B cell (primary cell): ENCODE measurements at regions not wholly inside any gene's neighbourhood (a gene's known extent, or its start where the extent isn't known, plus 50 kb on each side); places are given as distances from the start of the nearest gene placed in this dataset.

ENCODE experiments used
- ATAC-seq: fragments of 200-7000 bp; cut with Tn5 transposase; one replicate; pipeline ENCODE4 v1.10.0; 2021; ENCODE audit warnings: low read depth, mild to moderate bottlenecking, moderate number of reproducible peaks, moderate library complexity
- CTCF ChIA-PET: fragments of 350-600 bp; sonication (Branson Sonifier 250); formaldehyde crosslinking; loops from one replicate; lab custom pipeline; 2021; ENCODE audit warnings: antibody characterized with exemption, inconsistent platforms; lab: Charles Lee
- POLR2A ChIA-PET: fragments of 350-600 bp; sonication (Branson Sonifier 250); formaldehyde crosslinking; loops from one replicate; lab custom pipeline; 2021; ENCODE audit warnings: antibody characterized with exemption; lab: Charles Lee
- DNase-seq: peaks from one replicate; pipeline ENCODE4 v3.0.0; 2013
- H2AFZ ChIP-seq: 2 replicates; pipeline ENCODE4 v1.6.1; 2012; ENCODE audit warnings: mild to moderate bottlenecking, low read depth, low read length; ENCODE audit not compliant: insufficient read depth, poor library complexity, severe bottlenecking
- H3K27ac ChIP-seq, 2 donors: 1 replicate in 1 of 2; 2 replicates in 1 of 2; pipeline ENCODE4 v1.5.1; 2012 to 2013; ENCODE audit warnings: low read length in 2 of 2, mild to moderate bottlenecking in 2 of 2, moderate library complexity in 1 of 2
- H3K27me3 ChIP-seq, 4 experiments: fragments of 200-600 bp in 1 of 4; sonication (generic) in 1 of 4; replicated peaks in 1 of 4; 1 replicate in 2 of 4; 2 replicates in 2 of 4; pipeline versions ENCODE4 v1.6.1 to v1.7.0; 2013 to 2016; ENCODE audit warnings: low read length in 3 of 4, mild to moderate bottlenecking in 2 of 4, mixed read lengths in 1 of 4, moderate library complexity in 1 of 4; ENCODE audit not compliant: insufficient read depth in 4 of 4, control insufficient read depth in 3 of 4; ENCODE audit errors: control extremely low read depth in 1 of 4
- H3K36me3 ChIP-seq, 2 experiments: replicated peaks in 1 of 2; 1 replicate in 1 of 2; 2 replicates in 1 of 2; pipeline versions ENCODE4 v1.6.1 to v1.7.1; 2013; ENCODE audit warnings: low read length in 1 of 2; ENCODE audit not compliant: insufficient read depth in 2 of 2, control insufficient read depth in 1 of 2; ENCODE audit errors: control extremely low read depth in 1 of 2, extremely low read depth in 1 of 2
- H3K4me1 ChIP-seq, 2 donors: fragments of 200-600 bp in 1 of 2; sonication (generic) in 1 of 2; 1 replicate in 1 of 2; 2 replicates in 1 of 2; pipeline versions ENCODE4 v1.5.1 to v1.6.1; 2013 to 2017; ENCODE audit warnings: low read length in 2 of 2; ENCODE audit not compliant: control insufficient read depth in 2 of 2, insufficient read depth in 2 of 2
- H3K4me2 ChIP-seq: replicated peaks from 2 replicates; pipeline ENCODE3; 2012; ENCODE audit warnings: mild to moderate bottlenecking, low read depth, low read length; ENCODE audit not compliant: poor library complexity, severe bottlenecking
- H3K4me3 ChIP-seq, 5 experiments: fragments of 200-600 bp in 1 of 5; sonication (generic) in 1 of 5; 1 replicate in 3 of 5; 2 replicates in 2 of 5; pipeline versions ENCODE4 v1.5.1 to v1.7.0; 2011 to 2016; ENCODE audit warnings: low read length in 4 of 5, mild to moderate bottlenecking in 4 of 5, low read depth in 2 of 5, control low read depth in 1 of 5, moderate library complexity in 1 of 5; ENCODE audit not compliant: insufficient read depth in 1 of 5; ENCODE audit errors: control extremely low read depth in 1 of 5, extremely low read depth in 1 of 5
- H3K79me2 ChIP-seq: fragments of 200-600 bp; sonication (generic); one replicate; pipeline ENCODE4 v1.6.0; 2016; ENCODE audit warnings: low read length; ENCODE audit not compliant: control insufficient read depth, insufficient read depth
- H3K9ac ChIP-seq: fragments of 200-600 bp; sonication (generic); 2 replicates; pipeline ENCODE4 v1.6.1; 2017; ENCODE audit warnings: mild to moderate bottlenecking, low read length, moderate library complexity
- H3K9me3 ChIP-seq, 3 donors: one replicate each; pipeline versions ENCODE4 v1.6.1 to v1.7.1; 2013; ENCODE audit warnings: low read length in 2 of 3; ENCODE audit not compliant: control insufficient read depth in 2 of 3, insufficient read depth in 1 of 3; ENCODE audit errors: control extremely low read depth in 1 of 3
- H4K20me1 ChIP-seq: 2 replicates; pipeline ENCODE4 v1.6.0; 2012; ENCODE audit warnings: mild to moderate bottlenecking, low read length; ENCODE audit not compliant: insufficient read depth, control insufficient read depth, poor library complexity, severe bottlenecking
- H3K27ac Mint-ChIP-seq: one replicate; pipeline ENCODE4 v1.8.0; 2021; ENCODE audit warnings: mixed read lengths
- H3K27me3 Mint-ChIP-seq: one replicate; pipeline ENCODE4 v1.8.0; 2021; ENCODE audit warnings: mixed read lengths
- H3K4me1 Mint-ChIP-seq: one replicate; pipeline ENCODE4 v1.8.0; 2021; ENCODE audit warnings: mixed read lengths
- H3K4me3 Mint-ChIP-seq: one replicate; pipeline ENCODE4 v1.8.0; 2021; ENCODE audit warnings: mixed read lengths
- H3K9me3 Mint-ChIP-seq: one replicate; pipeline ENCODE4 v1.8.0; 2022; ENCODE audit warnings: mixed read lengths; ENCODE audit not compliant: insufficient read depth
- EZH2 ChIP-seq: IDR thresholded peaks from 2 replicates; pipeline ENCODE4 v1.6.1; 2012; ENCODE audit warnings: borderline replicate concordance, low read depth, mild to moderate bottlenecking, moderate library complexity, low read length; ENCODE audit not compliant: insufficient read depth, poor library complexity, severe bottlenecking
- WGBS: methylation state at CpG from one replicate; pipeline ENCODE4 v1.1.5; 2013; ENCODE audit warnings: missing lambda C conversion rate; ENCODE audit not compliant: insufficient coverage; 5-methylcytosine and 5-hydroxymethylcytosine counted together
- intact Hi-C: fragments of 100-400 bp; cut with micrococcal nuclease; formaldehyde crosslinking; loops from one replicate; pipeline ENCODE4 v1.10.0; 2022
- TF ChIP-seq, protein P1 (sequence below): fragments of 200-600 bp; IDR thresholded peaks from one replicate; pipeline ENCODE4 v1.8.0; 2022; ENCODE audit warnings: antibody characterized with exemption, mild to moderate bottlenecking

DNA sequence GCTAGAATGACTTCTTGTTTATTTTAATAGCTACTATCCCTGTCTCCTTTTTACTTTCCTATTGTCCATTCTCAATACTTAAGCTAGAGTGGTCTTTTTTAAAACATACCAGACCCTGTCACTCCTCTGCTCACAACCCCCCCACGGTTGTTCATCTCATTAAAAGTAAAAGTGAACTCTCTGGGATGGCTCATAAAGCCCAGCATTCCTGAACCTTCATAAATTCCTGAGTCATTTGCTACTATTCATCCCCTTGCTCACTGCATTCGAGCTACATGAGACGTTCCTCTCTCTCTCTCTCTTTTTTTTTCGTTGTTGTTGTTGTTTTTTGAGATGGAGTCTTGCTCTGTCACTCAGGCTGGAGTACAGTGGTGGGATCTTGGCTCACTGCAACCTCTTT is 148.7 kb upstream of the DSEL start:
- Histone ChIP-seq H2AFZ (no peak overlapping the region), H3K4me1 (no peaks in the 10 kb centered on the region), H3K79me2 (no peaks in the 10 kb centered on the region), H3K27ac (no peak overlapping the region), H3K4me2 (no peak overlapping the region), H3K27me3 (no peaks in the 10 kb centered on the region), H3K9ac (no peak overlapping the region), H4K20me1 (no peaks in the 10 kb centered on the region), H3K9me3 (no peaks in the 10 kb centered on the region), H3K36me3 (no peaks in the 10 kb centered on the region), H3K4me3 (no peak overlapping the region)
- no peaks in the 10 kb centered on the region for H3K9me3 Mint-ChIP-seq
- H3K4me1 Mint-ChIP-seq = no peaks in the 10 kb centered on the region
- TF ChIP-seq EZH2 = no peak
- TF ChIP-seq, protein P1, sequence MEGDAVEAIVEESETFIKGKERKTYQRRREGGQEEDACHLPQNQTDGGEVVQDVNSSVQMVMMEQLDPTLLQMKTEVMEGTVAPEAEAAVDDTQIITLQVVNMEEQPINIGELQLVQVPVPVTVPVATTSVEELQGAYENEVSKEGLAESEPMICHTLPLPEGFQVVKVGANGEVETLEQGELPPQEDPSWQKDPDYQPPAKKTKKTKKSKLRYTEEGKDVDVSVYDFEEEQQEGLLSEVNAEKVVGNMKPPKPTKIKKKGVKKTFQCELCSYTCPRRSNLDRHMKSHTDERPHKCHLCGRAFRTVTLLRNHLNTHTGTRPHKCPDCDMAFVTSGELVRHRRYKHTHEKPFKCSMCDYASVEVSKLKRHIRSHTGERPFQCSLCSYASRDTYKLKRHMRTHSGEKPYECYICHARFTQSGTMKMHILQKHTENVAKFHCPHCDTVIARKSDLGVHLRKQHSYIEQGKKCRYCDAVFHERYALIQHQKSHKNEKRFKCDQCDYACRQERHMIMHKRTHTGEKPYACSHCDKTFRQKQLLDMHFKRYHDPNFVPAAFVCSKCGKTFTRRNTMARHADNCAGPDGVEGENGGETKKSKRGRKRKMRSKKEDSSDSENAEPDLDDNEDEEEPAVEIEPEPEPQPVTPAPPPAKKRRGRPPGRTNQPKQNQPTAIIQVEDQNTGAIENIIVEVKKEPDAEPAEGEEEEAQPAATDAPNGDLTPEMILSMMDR = no peak
- no peaks in the 10 kb centered on the region for H3K27me3 Mint-ChIP-seq
- 83% methylated on average over 1 of the region's 4 CpGs for WGBS
- ChIA-PET POLR2A (no interaction called here), CTCF (interaction anchor here (0.5 kb wide), 1 partner anchor 150 kb away, joined by 3 read pairs; no protein-coding TSS in a partner anchor)
- ATAC-seq = no peak
- no peak overlapping the region for H3K4me3 Mint-ChIP-seq
- no peak overlapping the region for H3K27ac Mint-ChIP-seq
- no peak for DNase-seq
- intact Hi-C loops = no loop called here

DNA sequence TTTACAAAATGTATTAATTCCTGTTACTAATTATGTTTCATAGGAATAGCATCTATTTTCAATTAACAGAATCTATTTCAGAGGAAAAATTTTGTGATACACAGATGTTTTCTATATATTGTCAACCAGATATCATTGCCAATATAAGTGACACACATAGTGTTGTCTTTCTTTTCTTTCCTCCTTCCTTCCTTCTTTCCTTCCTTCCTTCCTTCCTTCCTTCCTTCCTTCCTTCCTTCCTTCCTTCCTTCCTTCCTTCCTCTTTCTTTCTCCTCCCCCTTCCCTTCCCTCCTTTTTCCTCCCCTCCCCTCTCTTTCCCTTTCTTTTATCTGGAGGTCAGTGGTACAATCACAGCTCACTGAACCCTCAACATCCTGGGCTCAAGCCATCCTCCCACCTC is 146.5 kb upstream of the DSEL start:
- Histone ChIP-seq H3K27ac (no peak overlapping the region), H3K4me3 (no peak overlapping the region), H3K79me2 (no peaks in the 10 kb centered on the region), H3K4me1 (no peaks in the 10 kb centered on the region), H3K36me3 (no peaks in the 10 kb centered on the region), H4K20me1 (no peaks in the 10 kb centered on the region), H3K9ac (no peak overlapping the region), H3K9me3 (no peaks in the 10 kb centered on the region), H2AFZ (no peak overlapping the region), H3K27me3 (no peaks in the 10 kb centered on the region), H3K4me2 (no peak overlapping the region)
- Mint-ChIP-seq H3K27me3 (no peaks in the 10 kb centered on the region), H3K4me1 (no peaks in the 10 kb centered on the region), H3K4me3 (no peak overlapping the region), H3K27ac (no peak overlapping the region), H3K9me3 (no peaks in the 10 kb centered on the region)
- CTCF ChIA-PET = no interaction called here
- intact Hi-C loops = no loop called here
- no peak for TF ChIP-seq EZH2
- TF ChIP-seq, protein P1 = no peak
- POLR2A ChIA-PET = no interaction called here
- DNase-seq (no peak), ATAC-seq (no peak)
